ENCODE measurements at regions not wholly inside any gene's neighbourhood (a gene's known extent, or its start where the extent isn't known, plus 50 kb on each side); places are given as distances from the start of the nearest gene placed in this dataset.

DNA sequence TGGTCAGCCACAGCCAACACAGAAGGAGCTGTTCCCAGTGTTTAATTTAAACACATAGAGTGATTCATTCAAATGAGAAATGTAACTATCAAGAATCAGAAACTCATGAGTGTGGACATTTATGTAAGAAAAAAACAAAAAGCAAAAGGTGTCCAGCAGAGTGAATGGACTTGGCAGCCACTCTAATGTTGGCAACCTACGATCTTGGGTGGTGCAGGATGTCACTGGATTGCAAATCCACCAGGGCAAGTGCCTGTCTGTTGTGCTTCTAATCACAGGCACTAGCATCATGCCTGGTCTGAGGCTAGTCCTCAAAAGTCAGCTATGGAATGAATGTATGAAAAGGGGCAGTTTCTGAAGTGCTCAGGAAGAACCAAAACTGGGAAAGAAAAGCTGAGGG is 277.7 kb upstream of the CLNK start:
- TF ChIP-seq ZNF132 (tag by site-specific recombination; IDR thresholded peaks at IDR 0.05; ENCODE audit: borderline replicate concordance): no peak
- no peak for TF ChIP-seq ZNF398 (tag by site-specific recombination; IDR thresholded peaks at IDR 0.05)
- no peak for TF ChIP-seq SP7 (tag by site-specific recombination; IDR thresholded peaks at IDR 0.05)
- TF ChIP-seq ZNF174 (tag by site-specific recombination; IDR thresholded peaks at IDR 0.05): no peak
- no peak for TF ChIP-seq ZNF521 (tag by site-specific recombination; IDR thresholded peaks at IDR 0.05)
- TF ChIP-seq ZNF239 (tag by site-specific recombination; IDR thresholded peaks at IDR 0.05): no peak
- TF ChIP-seq ZNF433 (tag by site-specific recombination; IDR thresholded peaks at IDR 0.05; ENCODE audit: low read depth): no peak
- TF ChIP-seq, protein P1, sequence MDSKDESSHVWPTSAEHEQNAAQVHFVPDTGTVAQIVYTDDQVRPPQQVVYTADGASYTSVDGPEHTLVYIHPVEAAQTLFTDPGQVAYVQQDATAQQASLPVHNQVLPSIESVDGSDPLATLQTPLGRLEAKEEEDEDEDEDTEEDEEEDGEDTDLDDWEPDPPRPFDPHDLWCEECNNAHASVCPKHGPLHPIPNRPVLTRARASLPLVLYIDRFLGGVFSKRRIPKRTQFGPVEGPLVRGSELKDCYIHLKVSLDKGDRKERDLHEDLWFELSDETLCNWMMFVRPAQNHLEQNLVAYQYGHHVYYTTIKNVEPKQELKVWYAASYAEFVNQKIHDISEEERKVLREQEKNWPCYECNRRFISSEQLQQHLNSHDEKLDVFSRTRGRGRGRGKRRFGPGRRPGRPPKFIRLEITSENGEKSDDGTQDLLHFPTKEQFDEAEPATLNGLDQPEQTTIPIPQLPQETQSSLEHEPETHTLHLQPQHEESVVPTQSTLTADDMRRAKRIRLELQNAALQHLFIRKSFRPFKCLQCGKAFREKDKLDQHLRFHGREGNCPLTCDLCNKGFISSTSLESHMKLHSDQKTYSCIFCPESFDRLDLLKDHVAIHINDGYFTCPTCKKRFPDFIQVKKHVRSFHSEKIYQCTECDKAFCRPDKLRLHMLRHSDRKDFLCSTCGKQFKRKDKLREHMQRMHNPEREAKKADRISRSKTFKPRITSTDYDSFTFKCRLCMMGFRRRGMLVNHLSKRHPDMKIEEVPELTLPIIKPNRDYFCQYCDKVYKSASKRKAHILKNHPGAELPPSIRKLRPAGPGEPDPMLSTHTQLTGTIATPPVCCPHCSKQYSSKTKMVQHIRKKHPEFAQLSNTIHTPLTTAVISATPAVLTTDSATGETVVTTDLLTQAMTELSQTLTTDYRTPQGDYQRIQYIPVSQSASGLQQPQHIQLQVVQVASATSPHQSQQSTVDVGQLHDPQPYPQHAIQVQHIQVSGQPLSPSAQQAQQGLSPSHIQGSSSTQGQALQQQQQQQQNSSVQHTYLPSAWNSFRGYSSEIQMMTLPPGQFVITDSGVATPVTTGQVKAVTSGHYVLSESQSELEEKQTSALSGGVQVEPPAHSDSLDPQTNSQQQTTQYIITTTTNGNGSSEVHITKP (tag by site-specific recombination; IDR thresholded peaks at IDR 0.05): no peak
- TF ChIP-seq IKZF3 (tag by site-specific recombination; IDR thresholded peaks at IDR 0.05): no peak
- TF ChIP-seq TCF7L2 (IDR thresholded peaks at IDR 0.05; ENCODE audit: borderline replicate concordance, low read depth, low read length): no peak
- no peak for TF ChIP-seq ZNF555 (tag by site-specific recombination; conservative IDR thresholded peaks at IDR 0.05)
- no peak for TF ChIP-seq ZNF175 (tag by site-specific recombination; IDR thresholded peaks at IDR 0.05)
- no peak for TF ChIP-seq ZNF645 (tag by site-specific recombination; IDR thresholded peaks at IDR 0.05)
- no peak for TF ChIP-seq ZNF354C (tag by site-specific recombination; IDR thresholded peaks at IDR 0.05; ENCODE audit: borderline replicate concordance, low read depth)
- TF ChIP-seq ZNF157 (tag by site-specific recombination; IDR thresholded peaks at IDR 0.05): no peak
- TF ChIP-seq ZSCAN16 (tag by site-specific recombination; IDR thresholded peaks at IDR 0.05): no peak
- no peak for TF ChIP-seq ZNF221 (tag by site-specific recombination; IDR thresholded peaks at IDR 0.05; ENCODE audit: borderline replicate concordance)
- no peak for TF ChIP-seq ZSCAN4 (tag by site-specific recombination; IDR thresholded peaks at IDR 0.05)
- Histone ChIP-seq H3K9me3 (ENCODE audit: control insufficient read depth, insufficient read depth, low read depth, low read length) (no peaks in the 10 kb centered on the region), H3K36me3 (ENCODE audit: control insufficient read depth in 2 of 2, insufficient read depth in 1 of 2, low read length in 2 of 2) (no peaks in the 10 kb centered on the region), H3K4me1 (ENCODE audit: control insufficient read depth, insufficient read depth, low read length) (no peaks in the 10 kb centered on the region), H3K27ac (ENCODE audit: extremely low read depth, low read depth, low read length) (no peak overlapping the region), H3K4me3 (ENCODE audit: low read depth, low read length) (no peak overlapping the region)
- CTCF ChIA-PET: no interaction called here
- POLR2A ChIA-PET: no interaction called here

- Histone ChIP-seq H3K4me1 (ENCODE audit: control insufficient read depth, insufficient read depth, low read length) (no peaks in the 10 kb centered on the region), H3K4me3 (ENCODE audit: low read depth, low read length) (no peak overlapping the region), H3K36me3 (ENCODE audit: control insufficient read depth in 2 of 2, insufficient read depth in 1 of 2, low read length in 2 of 2) (no peaks in the 10 kb centered on the region), H3K9me3 (ENCODE audit: control insufficient read depth, insufficient read depth, low read depth, low read length) (no peaks in the 10 kb centered on the region), H3K27ac (ENCODE audit: extremely low read depth, low read depth, low read length) (no peak overlapping the region)
- ChIA-PET POLR2A (no interaction called here), CTCF (interaction anchor here (0.6 kb wide), 1 partner anchor 851 kb away, joined by 3 read pairs; no protein-coding TSS in a partner anchor)
- TF ChIP-seq ZBTB7A (tag by site-specific recombination; IDR thresholded peaks at IDR 0.05; ENCODE audit: low read depth) (no peak), ZNF843 (tag by site-specific recombination; IDR thresholded peaks at IDR 0.05) (no peak), ZNF544 (tag by site-specific recombination; IDR thresholded peaks at IDR 0.05) (no peak), ZEB2 (tag by site-specific recombination; IDR thresholded peaks at IDR 0.05) (no peak), PATZ1 (tag by site-specific recombination; IDR thresholded peaks at IDR 0.05) (no peak), ZNF555 (tag by site-specific recombination; conservative IDR thresholded peaks at IDR 0.05) (no peak), SP3 (tag by site-specific recombination; IDR thresholded peaks at IDR 0.05) (no peak), SCRT1 (tag by site-specific recombination; IDR thresholded peaks at IDR 0.05; ENCODE audit: borderline replicate concordance) (no peak), ZNF214 (tag by site-specific recombination; IDR thresholded peaks at IDR 0.05; ENCODE audit: borderline replicate concordance) (no peak), ZNF221 (tag by site-specific recombination; IDR thresholded peaks at IDR 0.05; ENCODE audit: borderline replicate concordance) (no peak), ZNF621 (tag by site-specific recombination; IDR thresholded peaks at IDR 0.05) (no peak), ZNF433 (tag by site-specific recombination; IDR thresholded peaks at IDR 0.05; ENCODE audit: low read depth) (no peak)
Observed at GRCh38 chr4:10960389-10960788, 275.8 kb upstream of the CLNK start.
